ENCODE measurements at regions not wholly inside any gene's neighbourhood (a gene's known extent, or its start where the extent isn't known, plus 50 kb on each side); places are given as distances from the start of the nearest gene placed in this dataset.
A peak's percentile ranks its signal among the peaks of the same experiment; 100 is the strongest.
"Not testable (repeated sequence)": the region's sequence is repeated elsewhere in the genome, so short reads cannot be mapped to it uniquely, and the experiment has no call there.

DNA sequence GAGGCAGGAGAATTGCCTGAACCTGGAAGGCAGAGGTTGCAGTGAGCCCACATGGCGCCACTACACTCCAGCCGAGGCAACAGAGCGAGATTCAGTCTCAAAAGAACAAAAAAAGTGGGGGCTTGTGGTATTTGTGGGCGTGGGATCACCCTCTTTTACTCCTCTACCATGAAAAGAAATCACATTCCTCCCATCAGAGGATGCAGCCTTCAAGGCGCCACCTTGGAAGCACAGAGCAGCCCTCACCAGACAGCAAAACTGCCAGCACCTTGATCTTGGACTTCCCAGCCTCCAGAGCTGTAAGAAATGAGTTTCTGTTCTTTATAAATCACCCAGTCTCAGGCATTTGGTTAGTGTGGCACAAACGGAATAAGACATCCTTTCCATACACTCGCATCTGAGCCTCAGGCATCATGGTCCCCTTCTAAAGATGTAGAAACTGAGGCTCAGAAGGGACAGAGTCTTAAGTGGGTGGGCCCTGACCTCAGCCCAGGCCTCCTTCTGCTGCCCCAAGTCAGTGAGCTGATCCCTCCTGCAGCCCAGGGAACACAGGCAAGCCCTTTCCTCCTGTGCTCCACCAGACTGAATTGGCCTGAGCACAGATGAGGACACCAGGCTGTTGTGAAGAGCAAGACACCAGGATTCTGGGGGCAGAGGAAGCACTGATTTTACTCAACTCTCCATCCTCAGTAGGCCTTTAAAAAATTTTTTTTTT, 201.7 kb upstream of the LINGO1 start:
- FAIRE-seq (no peak), DNase-seq (ENCODE audit: low read depth) (no peak)
- Histone ChIP-seq H3K36me3 (ENCODE audit: control insufficient read depth, insufficient read depth, low read length) (no peaks in the 10 kb centered on the region), H3K27me3 (ENCODE audit: control insufficient read depth, insufficient read depth, low read length) (peaks cover 4% of the 10 kb centered on the region), H3K4me3 (ENCODE audit: low read depth, low read length) (no peak overlapping the region)
- no peak for TF ChIP-seq CTCF (IDR thresholded peaks at IDR 0.05; ENCODE audit: insufficient read depth, low read length, severe bottlenecking)

GRCh38 chr15:77832874-77833273, 200.2 kb upstream of the LINGO1 start:
- no peaks in the 10 kb centered on the region for H3K36me3 ChIP-seq (ENCODE audit: control insufficient read depth, insufficient read depth, low read length)
- FAIRE-seq (no peak), DNase-seq (ENCODE audit: low read depth) (no peak)
- TF ChIP-seq CTCF (IDR thresholded peaks at IDR 0.05; ENCODE audit: insufficient read depth, low read length, severe bottlenecking): no peak
- no peak overlapping the region for H3K4me3 ChIP-seq (ENCODE audit: low read depth, low read length)
- H3K27me3 ChIP-seq (ENCODE audit: control insufficient read depth, insufficient read depth, low read length): peaks cover 4% of the 10 kb centered on the region

GRCh38 chr15:77831986-77832385, 199.3 kb upstream of the LINGO1 start:
- H3K36me3 ChIP-seq (ENCODE audit: control insufficient read depth, insufficient read depth, low read length): no peaks in the 10 kb centered on the region
- no peak for TF ChIP-seq CTCF (IDR thresholded peaks at IDR 0.05; ENCODE audit: insufficient read depth, low read length, severe bottlenecking)
- DNase-seq (ENCODE audit: low read depth): no peak
- H3K27me3 ChIP-seq (ENCODE audit: control insufficient read depth, insufficient read depth, low read length): peaks cover 3% of the 10 kb centered on the region
- H3K4me3 ChIP-seq (ENCODE audit: low read depth, low read length): no peak overlapping the region
- FAIRE-seq: no peak

DNA sequence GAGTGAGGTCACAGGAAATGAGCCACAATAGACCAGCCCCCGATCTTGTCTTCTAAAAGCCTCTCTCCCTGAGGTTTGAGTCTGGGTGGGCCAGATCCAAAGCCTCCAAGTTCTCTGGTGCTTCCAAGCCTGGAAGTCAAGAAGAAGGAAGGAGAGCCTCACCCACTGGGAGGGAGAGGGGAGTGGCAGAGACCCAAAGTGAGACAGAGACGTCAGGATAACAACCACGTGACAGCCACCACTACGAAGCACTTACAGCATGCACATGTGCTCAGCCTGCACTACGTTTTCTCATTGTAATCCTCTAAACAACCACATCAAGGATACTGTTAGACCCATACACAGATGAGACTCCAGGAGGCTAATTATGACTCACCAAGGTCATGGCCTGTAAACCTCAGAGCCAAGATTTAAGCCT, 197.3 kb upstream of the LINGO1 start:
- FAIRE-seq (peak; percentile 28), DNase-seq (ENCODE audit: low read depth) (peak; percentile 10)
- Histone ChIP-seq H3K27me3 (ENCODE audit: control insufficient read depth, insufficient read depth, low read length) (no peaks in the 10 kb centered on the region), H3K36me3 (ENCODE audit: control insufficient read depth, insufficient read depth, low read length) (no peaks in the 10 kb centered on the region), H3K4me3 (ENCODE audit: low read depth, low read length) (no peak overlapping the region)
- TF ChIP-seq CTCF (IDR thresholded peaks at IDR 0.05; ENCODE audit: insufficient read depth, low read length, severe bottlenecking): no peak

DNA sequence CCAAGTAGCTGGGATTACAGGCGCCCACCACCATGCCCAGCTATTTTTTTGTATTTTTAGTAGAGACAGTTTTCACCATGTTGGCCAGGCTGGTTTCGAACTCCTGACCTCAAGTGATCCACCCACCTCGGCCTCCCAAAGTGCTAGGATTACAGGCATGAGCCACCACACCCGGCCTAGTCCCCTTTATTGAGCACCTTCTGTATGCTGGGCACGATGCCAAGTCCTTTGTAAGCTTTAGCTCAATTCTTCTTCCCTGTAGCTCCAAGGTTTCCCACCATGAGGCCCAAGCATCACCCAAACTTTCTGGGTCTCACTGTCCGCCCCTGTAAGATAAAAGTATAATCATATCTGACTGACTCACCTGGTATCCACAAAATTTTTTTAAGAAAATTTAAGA, 196.6 kb upstream of the LINGO1 start:
- not testable (repeated sequence) for H3K27me3 ChIP-seq (ENCODE audit: control insufficient read depth, insufficient read depth, low read length); FAIRE-seq; H3K36me3 ChIP-seq (ENCODE audit: control insufficient read depth, insufficient read depth, low read length); DNase-seq (ENCODE audit: low read depth); H3K4me3 ChIP-seq (ENCODE audit: low read depth, low read length)

- H3K36me3 ChIP-seq (ENCODE audit: control insufficient read depth, insufficient read depth, low read length): no peaks in the 10 kb centered on the region
- DNase-seq (ENCODE audit: low read depth) (no peak), FAIRE-seq (peak; percentile 32)
- H3K4me3 ChIP-seq (ENCODE audit: low read depth, low read length): no peak overlapping the region
- H3K27me3 ChIP-seq (ENCODE audit: control insufficient read depth, insufficient read depth, low read length): no peaks in the 10 kb centered on the region
- no peak for TF ChIP-seq CTCF (IDR thresholded peaks at IDR 0.05; ENCODE audit: insufficient read depth, low read length, severe bottlenecking)
Observed at GRCh38 chr15:77827860-77828259, 195.1 kb upstream of the LINGO1 start.
